Neutrophil (primary cell): ENCODE measurements at regions not wholly inside any gene's neighbourhood (a gene's known extent, or its start where the extent isn't known, plus 50 kb on each side); places are given as distances from the start of the nearest gene placed in this dataset.

Experiments used
- H3K27ac ChIP-seq: fragments of 200-600 bp; sonication (generic); 2 replicates; pipeline ENCODE4 v1.5.1; 2016; ENCODE audit warnings: mild to moderate bottlenecking, moderate library complexity
- H3K27me3 ChIP-seq: fragments of 200-600 bp; sonication (generic); 2 replicates; pipeline ENCODE4 v1.6.0; 2016; ENCODE audit warnings: mild to moderate bottlenecking
- H3K36me3 ChIP-seq: fragments of 200-600 bp; sonication (generic); 2 replicates; pipeline ENCODE4 v1.5.1; 2017
- H3K4me1 ChIP-seq, 2 experiments: fragments of 200-600 bp in 1 of 2; sonication (generic) in 1 of 2; 1 replicate in 1 of 2; 2 replicates in 1 of 2; pipeline versions ENCODE4 v1.5.1 to v1.6.1; 2013 to 2016; ENCODE audit warnings: low read depth in 1 of 2, low read length in 1 of 2, mild to moderate bottlenecking in 1 of 2, moderate library complexity in 1 of 2; ENCODE audit not compliant: control insufficient read depth in 1 of 2, insufficient read depth in 1 of 2
- H3K4me3 ChIP-seq, 2 experiments: fragments of 200-600 bp in 1 of 2; sonication (generic) in 1 of 2; 1 replicate in 1 of 2; 2 replicates in 1 of 2; pipeline ENCODE4 v1.5.1; 2013 to 2016; ENCODE audit warnings: low read depth in 1 of 2, low read length in 1 of 2, mild to moderate bottlenecking in 1 of 2, moderate library complexity in 1 of 2
- H3K9me3 ChIP-seq: fragments of 200-600 bp; sonication (generic); 2 replicates; pipeline ENCODE4 v1.5.1; 2016
- TF ChIP-seq, protein P1 (sequence below): fragments of 200-600 bp; sonication (generic); IDR thresholded peaks from 2 replicates; pipeline ENCODE4 v1.5.1; 2016; ENCODE audit warnings: antibody characterized with exemption

DNA sequence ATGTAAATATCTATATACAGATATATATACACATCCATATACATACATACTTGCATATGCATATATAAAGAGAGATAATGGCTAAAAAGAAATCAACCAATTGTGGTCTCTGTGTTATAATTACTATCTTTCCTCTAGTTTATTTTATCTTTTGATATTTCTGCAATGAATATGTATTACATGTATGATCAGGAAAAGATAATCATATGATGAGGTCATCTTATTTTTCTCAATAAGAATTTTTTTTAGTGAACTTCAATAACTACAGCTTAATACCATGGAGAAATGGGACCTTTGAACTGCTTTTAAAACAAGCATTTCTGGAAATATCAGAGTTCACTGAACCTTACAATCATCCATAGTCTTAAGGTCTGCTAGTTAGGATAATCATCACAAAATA is 158.0 kb downstream of the HNRNPD start:
- Histone ChIP-seq H3K27me3 (no peaks in the 10 kb centered on the region), H3K9me3 (no peaks in the 10 kb centered on the region), H3K4me3 (no peak overlapping the region), H3K27ac (peak overlapping the region; percentile 57), H3K36me3 (no peaks in the 10 kb centered on the region), H3K4me1 (peaks cover 9 to 13% of the 10 kb centered on the region in 2 experiments)
- TF ChIP-seq, protein P1, sequence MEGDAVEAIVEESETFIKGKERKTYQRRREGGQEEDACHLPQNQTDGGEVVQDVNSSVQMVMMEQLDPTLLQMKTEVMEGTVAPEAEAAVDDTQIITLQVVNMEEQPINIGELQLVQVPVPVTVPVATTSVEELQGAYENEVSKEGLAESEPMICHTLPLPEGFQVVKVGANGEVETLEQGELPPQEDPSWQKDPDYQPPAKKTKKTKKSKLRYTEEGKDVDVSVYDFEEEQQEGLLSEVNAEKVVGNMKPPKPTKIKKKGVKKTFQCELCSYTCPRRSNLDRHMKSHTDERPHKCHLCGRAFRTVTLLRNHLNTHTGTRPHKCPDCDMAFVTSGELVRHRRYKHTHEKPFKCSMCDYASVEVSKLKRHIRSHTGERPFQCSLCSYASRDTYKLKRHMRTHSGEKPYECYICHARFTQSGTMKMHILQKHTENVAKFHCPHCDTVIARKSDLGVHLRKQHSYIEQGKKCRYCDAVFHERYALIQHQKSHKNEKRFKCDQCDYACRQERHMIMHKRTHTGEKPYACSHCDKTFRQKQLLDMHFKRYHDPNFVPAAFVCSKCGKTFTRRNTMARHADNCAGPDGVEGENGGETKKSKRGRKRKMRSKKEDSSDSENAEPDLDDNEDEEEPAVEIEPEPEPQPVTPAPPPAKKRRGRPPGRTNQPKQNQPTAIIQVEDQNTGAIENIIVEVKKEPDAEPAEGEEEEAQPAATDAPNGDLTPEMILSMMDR, result no peak

DNA sequence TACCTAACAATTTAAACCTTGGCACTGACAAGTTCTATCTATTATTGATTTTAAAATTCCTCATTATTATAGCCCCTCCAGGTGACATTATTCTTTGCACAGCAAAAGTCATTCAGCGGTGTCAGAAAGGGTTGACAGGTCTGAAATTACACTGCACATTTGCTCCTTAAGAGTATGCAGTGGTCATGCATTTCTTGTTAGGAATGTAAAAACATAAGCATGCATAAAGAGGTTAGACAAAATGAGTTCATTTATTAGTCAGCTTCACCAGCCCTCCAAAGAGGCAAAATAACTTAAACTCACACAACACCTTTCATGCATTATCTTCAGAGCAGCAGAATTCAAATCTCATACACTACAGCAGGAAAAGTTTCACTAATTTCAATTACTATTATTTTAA is 158.8 kb downstream of the HNRNPD start:
- Histone ChIP-seq H3K9me3 (no peaks in the 10 kb centered on the region), H3K27me3 (no peaks in the 10 kb centered on the region), H3K27ac (no peak overlapping the region), H3K36me3 (no peaks in the 10 kb centered on the region), H3K4me3 (no peak overlapping the region), H3K4me1 (peaks cover 9 to 13% of the 10 kb centered on the region in 2 experiments)
- TF ChIP-seq, protein P1, result no peak

DNA sequence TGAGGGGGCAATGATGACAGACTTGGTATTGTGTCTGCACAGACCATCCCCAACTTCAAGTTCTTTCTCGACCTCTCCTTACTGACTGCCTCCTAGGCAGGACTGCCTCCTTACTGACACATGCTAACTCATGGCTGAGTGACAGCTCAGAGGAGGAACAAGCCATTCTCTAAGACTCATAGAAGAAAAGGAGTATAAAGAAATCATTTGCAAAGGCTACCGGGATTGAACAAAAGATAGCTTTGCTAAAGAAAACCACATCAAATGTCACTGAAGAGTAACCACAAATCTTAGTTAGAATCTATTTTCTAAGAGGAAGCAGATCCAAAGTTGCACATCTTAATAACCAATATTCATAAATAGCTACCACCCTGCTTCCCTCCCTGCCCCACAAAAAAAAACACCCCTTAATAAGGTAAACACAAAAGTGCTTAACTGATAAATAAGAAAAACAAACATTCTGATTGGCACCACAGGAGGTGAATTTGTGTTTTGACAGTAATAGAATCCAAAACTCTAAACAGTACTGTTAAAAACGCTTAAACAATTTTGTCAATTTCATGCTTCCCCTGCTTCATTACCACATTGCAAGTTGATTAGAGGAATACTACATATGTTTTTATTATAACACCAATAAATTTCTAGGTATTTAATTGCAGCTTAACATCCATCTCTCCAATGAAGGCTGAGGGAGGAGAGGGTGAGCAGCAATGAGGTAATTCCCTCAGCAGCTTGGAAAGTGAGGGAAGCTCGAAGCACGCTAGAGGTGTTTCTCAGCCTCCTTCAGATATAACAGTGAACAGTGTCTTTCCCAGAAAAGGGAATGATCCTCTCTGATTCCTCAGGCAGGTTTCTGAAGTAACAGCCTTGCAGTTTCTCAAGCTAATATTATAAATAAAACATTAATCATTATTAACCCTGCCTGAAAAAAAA is 160.0 kb downstream of the HNRNPD start:
- no peaks in the 10 kb centered on the region for H3K27me3 ChIP-seq
- TF ChIP-seq, protein P1, result no peak
- H3K4me1 ChIP-seq, result peaks cover 9 to 13% of the 10 kb centered on the region in 2 experiments
- no peaks in the 10 kb centered on the region for H3K36me3 ChIP-seq
- no peak overlapping the region for H3K4me3 ChIP-seq
- no peak overlapping the region for H3K27ac ChIP-seq
- no peaks in the 10 kb centered on the region for H3K9me3 ChIP-seq

DNA sequence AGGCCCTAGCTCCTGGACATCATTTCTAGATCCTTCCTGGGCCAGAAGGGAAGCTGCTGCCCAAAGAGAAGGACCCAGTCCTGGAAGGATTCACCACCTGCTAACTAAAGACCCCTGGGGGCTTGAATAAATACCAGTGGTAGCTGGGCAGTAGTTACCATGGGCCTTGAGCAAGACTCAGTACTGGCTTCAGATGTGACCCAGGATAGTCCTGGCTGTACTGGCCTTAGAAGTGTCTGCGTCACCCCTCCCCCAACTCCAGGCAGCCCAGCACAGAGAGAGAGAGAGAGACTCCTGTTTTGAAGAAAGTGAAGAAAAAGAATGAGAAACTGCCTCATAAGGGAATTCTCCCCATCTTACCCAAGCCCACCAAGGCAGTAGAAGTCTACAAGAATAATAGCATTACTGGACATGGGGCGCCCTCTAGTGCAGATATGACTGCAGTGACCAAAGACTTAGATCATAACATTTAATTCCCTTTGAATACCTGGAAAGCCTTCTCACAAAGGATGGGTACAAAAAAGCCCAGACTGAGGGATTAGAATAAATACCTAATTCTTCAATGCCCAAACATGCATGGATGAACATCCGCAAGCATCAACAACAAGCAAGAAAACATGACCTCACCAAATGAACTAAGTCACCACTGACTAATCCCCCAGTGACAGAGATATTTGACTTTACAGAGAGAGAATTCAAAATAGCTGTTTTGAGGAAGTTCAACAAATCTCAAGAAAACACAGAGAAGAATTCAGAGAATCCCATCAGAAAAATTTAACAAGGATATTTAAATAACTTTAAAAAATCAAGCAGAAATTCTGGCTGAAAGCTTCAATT is 171.8 kb downstream of the HNRNPD start:
- Histone ChIP-seq H3K4me1 (no peaks in the 10 kb centered on the region), H3K4me3 (no peak overlapping the region), H3K27ac (no peak overlapping the region), H3K36me3 (no peaks in the 10 kb centered on the region), H3K9me3 (no peaks in the 10 kb centered on the region), H3K27me3 (no peaks in the 10 kb centered on the region)
- TF ChIP-seq, protein P1, result no peak

DNA sequence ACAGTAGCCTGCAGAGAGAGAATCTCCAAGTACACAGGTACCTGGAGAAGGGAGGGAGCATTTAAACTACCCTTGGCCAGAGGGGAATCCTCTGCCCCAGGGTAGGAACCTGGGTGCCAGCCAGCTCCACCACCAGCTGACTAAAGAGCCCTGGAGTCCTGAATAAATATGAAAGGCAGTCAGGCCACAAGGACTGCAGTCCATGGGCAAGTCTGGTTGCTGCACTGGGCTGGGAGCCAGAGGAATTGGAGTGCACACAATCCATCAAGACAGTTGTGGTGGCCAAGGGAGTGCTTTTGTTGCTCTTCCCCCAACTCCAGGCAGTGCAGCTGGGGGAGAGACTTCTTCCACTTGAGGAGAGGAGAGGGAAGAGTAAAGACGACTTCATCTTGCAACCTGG is 172.5 kb downstream of the HNRNPD start:
- no peak overlapping the region for H3K27ac ChIP-seq
- no peaks in the 10 kb centered on the region for H3K9me3 ChIP-seq
- no peaks in the 10 kb centered on the region for H3K4me1 ChIP-seq
- no peak overlapping the region for H3K4me3 ChIP-seq
- no peaks in the 10 kb centered on the region for H3K27me3 ChIP-seq
- TF ChIP-seq, protein P1, result no peak
- no peaks in the 10 kb centered on the region for H3K36me3 ChIP-seq
